Thyroid gland (tissue), 4 donors: ENCODE measurements at regions not wholly inside any gene's neighbourhood (a gene's known extent, or its start where the extent isn't known, plus 50 kb on each side); places are given as distances from the start of the nearest gene placed in this dataset.

ENCODE experiments used
- DNase-seq, 2 donors: peaks; one replicate each; pipeline ENCODE4 v3.0.0-alpha.2; 2019
- H3K27ac ChIP-seq, 3 donors: fragments of 200-600 bp; sonication (generic); 1 replicate in 2 of 3; 2 replicates in 1 of 3; pipeline ENCODE4 v1.5.1; 2016 to 2019; ENCODE audit warnings: mild to moderate bottlenecking in 1 of 3, moderate library complexity in 1 of 3
- H3K27me3 ChIP-seq: fragments of 200-600 bp; sonication (generic); one replicate; pipeline ENCODE4 v1.5.1; 2019
- H3K36me3 ChIP-seq, 2 donors: fragments of 200-600 bp; sonication (generic); one replicate each; pipeline ENCODE4 v1.5.1; 2016 to 2019
- H3K4me1 ChIP-seq, 2 donors: fragments of 200-600 bp; sonication (generic); one replicate each; pipeline ENCODE4 v1.5.1; 2017 to 2019
- H3K4me3 ChIP-seq, 3 donors: fragments of 200-600 bp; sonication (generic); replicated peaks in 1 of 3; 1 replicate in 2 of 3; 2 replicates in 1 of 3; pipeline ENCODE4 v1.5.1; 2016; ENCODE audit warnings: mild to moderate bottlenecking in 1 of 3
- H3K9me3 ChIP-seq: fragments of 200-600 bp; sonication (generic); one replicate; pipeline ENCODE4 v1.5.1; 2017
- CTCF ChIP-seq, 6 experiments: fragments of 200-600 bp in 3 of 6; fragments of 450-650 bp in 3 of 6; sonication (generic) in 3 of 6; IDR thresholded peaks; one replicate each; pipeline ENCODE4 v1.5.1; 2016 to 2019; ENCODE audit warnings: antibody characterized with exemption in 6 of 6, mild to moderate bottlenecking in 2 of 6, inconsistent platforms in 1 of 6, moderate library complexity in 1 of 6
- POLR2A ChIP-seq, 2 donors: fragments of 450-650 bp; IDR thresholded peaks; one replicate each; pipeline ENCODE4 v1.6.1; 2017; ENCODE audit warnings: antibody characterized with exemption in 2 of 2, mild to moderate bottlenecking in 2 of 2, moderate library complexity in 1 of 2
- WGBS, 2 donors: methylation state at CpG; one replicate each; pipeline ENCODE4 v1.1.5; 2017; 5-methylcytosine and 5-hydroxymethylcytosine counted together
- intact Hi-C: fragments of 100-400 bp; cut with DNase I; formaldehyde crosslinking; loops from one replicate; pipeline ENCODE4 v1.15.1; 2023

GRCh38 chr9:89889865-89890264 lies 285.1 kb downstream of the GADD45G start:
- TF ChIP-seq POLR2A (IDR thresholded peaks at IDR 0.05) (no peak), CTCF (IDR thresholded peaks at IDR 0.05) (no peak)
- intact Hi-C loops = no loop called here

GRCh38 chr9:89890326-89890980 lies 285.6 kb downstream of the GADD45G start:
- Histone ChIP-seq H3K27me3 (no peaks in the 10 kb centered on the region), H3K4me1 (peaks cover 6 to 10% of the 10 kb centered on the region in 2 donors), H3K9me3 (no peaks in the 10 kb centered on the region), H3K36me3 (no peaks in the 10 kb centered on the region), H3K4me3 (no peak overlapping the region), H3K27ac (no peak overlapping the region)
- 75 to 80% methylated on average over 5 to 14 of the region's 14 CpGs for WGBS, 2 donors
- intact Hi-C loops = no loop called here
- DNase-seq = no peak
- TF ChIP-seq CTCF (IDR thresholded peaks at IDR 0.05) = no peak
- TF ChIP-seq POLR2A (IDR thresholded peaks at IDR 0.05) = no peak

More at GRCh38 chr9:89889865-89890264, 285.1 kb downstream of the GADD45G start:
- Histone ChIP-seq H3K4me1 (peaks cover 6 to 10% of the 10 kb centered on the region in 2 donors), H3K9me3 (no peaks in the 10 kb centered on the region), H3K36me3 (no peaks in the 10 kb centered on the region), H3K27ac (no peak overlapping the region), H3K4me3 (no peak overlapping the region), H3K27me3 (no peaks in the 10 kb centered on the region)
- DNase-seq = no peak
- 96 to 98% methylated on average over 5 of the region's 5 CpGs for WGBS, 2 donors

DNA sequence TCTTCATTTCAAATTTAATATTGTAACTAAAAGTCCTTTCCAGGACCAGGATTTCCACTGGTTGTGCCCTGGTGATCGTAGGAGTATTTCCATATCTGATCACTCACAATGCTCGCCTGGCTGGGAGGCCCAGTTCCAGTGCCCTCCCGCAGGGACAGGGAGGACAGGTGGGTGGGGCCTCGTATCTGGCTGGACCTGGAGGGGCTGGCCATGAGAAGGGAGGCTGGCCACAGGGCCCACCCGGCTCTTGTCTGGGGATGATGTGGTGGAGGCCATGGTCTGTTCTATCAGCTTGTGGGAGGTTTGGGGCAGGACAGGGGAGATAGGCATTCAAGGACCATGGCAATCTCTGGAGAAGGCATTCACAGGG lies 286.4 kb downstream of the GADD45G start:
- Histone ChIP-seq H3K36me3 (no peaks in the 10 kb centered on the region), H3K4me3 (no peak overlapping the region), H3K27ac (no peak overlapping the region), H3K27me3 (no peaks in the 10 kb centered on the region), H3K4me1 (peaks cover 6 to 10% of the 10 kb centered on the region in 2 donors), H3K9me3 (no peaks in the 10 kb centered on the region)
- intact Hi-C loops = no loop called here
- no peak for DNase-seq
- WGBS, 2 donors = 78 to 83% methylated on average over 5 of the region's 5 CpGs
- no peak for TF ChIP-seq POLR2A (IDR thresholded peaks at IDR 0.05)
- no peak for TF ChIP-seq CTCF (IDR thresholded peaks at IDR 0.05)

DNA sequence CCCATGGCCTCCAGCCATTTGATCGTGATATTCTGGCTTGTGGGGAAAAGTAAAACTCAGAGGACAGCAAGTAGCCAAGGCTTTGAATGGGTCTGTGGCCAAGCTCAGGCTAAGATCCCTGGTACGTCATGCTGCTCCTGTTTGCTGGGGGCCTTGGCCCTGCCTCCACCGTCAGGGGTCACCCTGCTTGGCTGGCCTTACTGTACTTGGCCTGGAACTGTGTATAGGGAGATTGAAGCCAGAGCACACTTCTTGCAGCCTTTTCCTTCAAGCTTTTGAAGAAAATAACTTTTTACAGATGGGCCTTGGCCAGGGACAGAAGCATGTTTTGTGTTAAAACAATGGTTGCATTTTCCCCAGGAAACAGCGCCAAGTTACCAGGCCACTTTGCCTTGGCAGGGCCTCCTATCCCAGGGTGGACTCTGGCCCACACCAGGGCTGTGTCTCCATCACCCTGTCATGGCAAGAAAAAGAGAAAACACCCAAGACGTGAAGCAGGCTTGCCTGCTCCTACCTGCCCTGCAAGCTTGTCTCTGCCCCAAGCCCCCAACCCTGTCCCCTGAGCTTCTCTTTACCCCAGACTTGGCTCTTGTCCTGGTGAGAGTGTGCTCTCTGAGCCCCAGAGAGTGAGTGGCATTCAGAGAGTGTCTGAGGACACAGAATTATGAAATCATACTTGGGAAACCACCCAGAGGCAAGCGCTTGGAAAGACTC lies 286.9 kb downstream of the GADD45G start:
- H3K4me1 ChIP-seq = peaks cover under 1 to 10% of the 10 kb centered on the region in 2 donors
- H3K4me3 ChIP-seq = no peak overlapping the region
- H3K9me3 ChIP-seq = no peaks in the 10 kb centered on the region
- intact Hi-C loops = no loop called here
- no peak for DNase-seq
- no peak overlapping the region for H3K27ac ChIP-seq
- no peaks in the 10 kb centered on the region for H3K27me3 ChIP-seq
- WGBS, 2 donors = 62 to 68% methylated on average over 5 to 6 of the region's 6 CpGs
- TF ChIP-seq CTCF (IDR thresholded peaks at IDR 0.05) (no peak), POLR2A (IDR thresholded peaks at IDR 0.05) (no peak)
- no peaks in the 10 kb centered on the region for H3K36me3 ChIP-seq

GRCh38 chr9:89892920-89893319 lies 288.1 kb downstream of the GADD45G start:
- 95 to 96% methylated on average over 6 of the region's 6 CpGs for WGBS, 2 donors
- intact Hi-C loops = no loop called here
- H3K27ac ChIP-seq = no peak overlapping the region

More at GRCh38 chr9:89892920-89893319, 288.1 kb downstream of the GADD45G start:
- no peaks in the 10 kb centered on the region for H3K36me3 ChIP-seq
- no peak for DNase-seq
- H3K27me3 ChIP-seq = no peaks in the 10 kb centered on the region
- no peak for TF ChIP-seq CTCF (IDR thresholded peaks at IDR 0.05)
- TF ChIP-seq POLR2A (IDR thresholded peaks at IDR 0.05) = no peak
- peaks cover 0 to 6% of the 10 kb centered on the region in 2 donors for H3K4me1 ChIP-seq
- no peaks in the 10 kb centered on the region for H3K9me3 ChIP-seq
- H3K4me3 ChIP-seq = no peak overlapping the region
